HL-60 (cell line): ENCODE measurements at regions not wholly inside any gene's neighbourhood (a gene's known extent, or its start where the extent isn't known, plus 50 kb on each side); places are given as distances from the start of the nearest gene placed in this dataset.

Source experiments
- DNase-seq, 2 experiments: peaks; one replicate each; pipeline ENCODE4 v3.0.0-alpha.2; 2010 to 2020; ENCODE audit warnings: low read depth in 1 of 2, low spot score in 1 of 2
- H3K27ac ChIP-seq: fragments of 250-450 bp; sonication (Bioruptor Pico); replicated peaks from 2 replicates; pipeline ENCODE4 v1.5.1; 2020; ENCODE audit warnings: mild to moderate bottlenecking, moderate library complexity
- H3K27me3 ChIP-seq: fragments of 250-450 bp; sonication (Bioruptor Pico); 2 replicates; pipeline ENCODE4 v1.5.1; 2021; ENCODE audit warnings: mild to moderate bottlenecking, moderate library complexity; ENCODE audit not compliant: insufficient read depth, poor library complexity, severe bottlenecking
- H3K4me3 ChIP-seq: replicated peaks from 2 replicates; pipeline ENCODE4 v1.5.1; 2011; ENCODE audit warnings: mild to moderate bottlenecking, control low read depth, low read length; ENCODE audit not compliant: insufficient read depth
- CTCF ChIP-seq: IDR thresholded peaks from one replicate; pipeline ENCODE4 v1.5.1; 2011; ENCODE audit warnings: low read length, control low read depth, inconsistent platforms; ENCODE audit not compliant: insufficient read depth
- GABPA ChIP-seq: IDR thresholded peaks from 2 replicates; pipeline ENCODE4 v1.6.1; 2012; ENCODE audit warnings: low read depth
- POLR2AphosphoS5 ChIP-seq: IDR thresholded peaks from 2 replicates; pipeline ENCODE4 v1.6.1; 2012; ENCODE audit warnings: low read depth
- SPI1 ChIP-seq: IDR thresholded peaks from 2 replicates; pipeline ENCODE4 v1.6.1; 2012; ENCODE audit warnings: low read depth, mild to moderate bottlenecking, borderline replicate concordance
- TF ChIP-seq, protein P1 (sequence below): IDR thresholded peaks from 2 replicates; pipeline ENCODE4 v1.6.1; 2012; ENCODE audit warnings: low read depth; ENCODE audit not compliant: insufficient replicate concordance

DNA sequence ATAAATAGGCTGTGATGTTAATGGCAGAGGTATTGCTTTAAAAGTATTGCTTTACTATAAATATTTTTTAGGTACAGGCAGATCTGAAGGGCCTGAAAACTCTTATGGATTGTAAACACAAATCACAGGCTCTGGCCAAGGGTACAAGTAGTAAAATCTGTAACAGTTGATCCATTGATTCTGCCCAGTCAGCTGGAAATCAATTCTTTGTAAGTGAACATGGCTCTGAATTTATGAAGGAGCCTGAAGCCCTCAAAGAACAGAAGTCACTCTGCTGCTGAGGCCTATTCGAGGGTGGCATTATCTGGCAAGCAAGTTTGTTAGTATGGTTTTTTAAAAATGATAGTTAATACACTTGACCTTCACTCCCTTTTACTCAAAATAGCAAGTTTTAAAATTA lies 834.0 kb upstream of the TMPRSS15 start:
- no peaks in the 10 kb centered on the region for H3K27me3 ChIP-seq
- no peak for DNase-seq
- TF ChIP-seq, protein P1, sequence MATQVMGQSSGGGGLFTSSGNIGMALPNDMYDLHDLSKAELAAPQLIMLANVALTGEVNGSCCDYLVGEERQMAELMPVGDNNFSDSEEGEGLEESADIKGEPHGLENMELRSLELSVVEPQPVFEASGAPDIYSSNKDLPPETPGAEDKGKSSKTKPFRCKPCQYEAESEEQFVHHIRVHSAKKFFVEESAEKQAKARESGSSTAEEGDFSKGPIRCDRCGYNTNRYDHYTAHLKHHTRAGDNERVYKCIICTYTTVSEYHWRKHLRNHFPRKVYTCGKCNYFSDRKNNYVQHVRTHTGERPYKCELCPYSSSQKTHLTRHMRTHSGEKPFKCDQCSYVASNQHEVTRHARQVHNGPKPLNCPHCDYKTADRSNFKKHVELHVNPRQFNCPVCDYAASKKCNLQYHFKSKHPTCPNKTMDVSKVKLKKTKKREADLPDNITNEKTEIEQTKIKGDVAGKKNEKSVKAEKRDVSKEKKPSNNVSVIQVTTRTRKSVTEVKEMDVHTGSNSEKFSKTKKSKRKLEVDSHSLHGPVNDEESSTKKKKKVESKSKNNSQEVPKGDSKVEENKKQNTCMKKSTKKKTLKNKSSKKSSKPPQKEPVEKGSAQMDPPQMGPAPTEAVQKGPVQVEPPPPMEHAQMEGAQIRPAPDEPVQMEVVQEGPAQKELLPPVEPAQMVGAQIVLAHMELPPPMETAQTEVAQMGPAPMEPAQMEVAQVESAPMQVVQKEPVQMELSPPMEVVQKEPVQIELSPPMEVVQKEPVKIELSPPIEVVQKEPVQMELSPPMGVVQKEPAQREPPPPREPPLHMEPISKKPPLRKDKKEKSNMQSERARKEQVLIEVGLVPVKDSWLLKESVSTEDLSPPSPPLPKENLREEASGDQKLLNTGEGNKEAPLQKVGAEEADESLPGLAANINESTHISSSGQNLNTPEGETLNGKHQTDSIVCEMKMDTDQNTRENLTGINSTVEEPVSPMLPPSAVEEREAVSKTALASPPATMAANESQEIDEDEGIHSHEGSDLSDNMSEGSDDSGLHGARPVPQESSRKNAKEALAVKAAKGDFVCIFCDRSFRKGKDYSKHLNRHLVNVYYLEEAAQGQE, result no peak
- TF ChIP-seq GABPA, result no peak
- no peak for TF ChIP-seq CTCF
- no peak for TF ChIP-seq SPI1
- no peak for TF ChIP-seq POLR2AphosphoS5

DNA sequence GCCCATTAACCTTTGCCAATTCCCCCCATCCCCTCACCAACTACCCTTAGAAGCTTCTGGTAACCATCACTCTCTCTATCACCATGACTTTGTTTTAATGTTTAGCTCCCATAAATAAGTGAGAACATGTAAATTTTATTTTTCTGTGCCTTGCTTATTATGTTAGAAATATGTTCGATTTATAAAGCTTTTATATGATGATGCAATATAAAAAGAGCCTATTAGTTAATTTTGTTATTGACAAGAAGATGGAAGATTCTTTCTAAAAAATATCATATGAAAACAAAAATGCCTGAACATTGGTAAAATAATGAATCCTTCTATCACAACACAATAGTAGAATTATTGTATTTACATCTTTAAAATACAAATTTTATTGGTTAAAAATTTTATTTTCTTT lies 836.1 kb upstream of the TMPRSS15 start:
- no peak overlapping the region for H3K27ac ChIP-seq
- no peak for TF ChIP-seq CTCF
- TF ChIP-seq GABPA, result no peak
- TF ChIP-seq POLR2AphosphoS5, result no peak
- TF ChIP-seq, protein P1, result no peak
- no peak for TF ChIP-seq SPI1
- H3K27me3 ChIP-seq, result no peaks in the 10 kb centered on the region
- no peak for DNase-seq
- no peak overlapping the region for H3K4me3 ChIP-seq

More for the DNA sequence above, 834.0 kb upstream of the TMPRSS15 start:
- no peak overlapping the region for H3K27ac ChIP-seq
- no peak overlapping the region for H3K4me3 ChIP-seq

DNA sequence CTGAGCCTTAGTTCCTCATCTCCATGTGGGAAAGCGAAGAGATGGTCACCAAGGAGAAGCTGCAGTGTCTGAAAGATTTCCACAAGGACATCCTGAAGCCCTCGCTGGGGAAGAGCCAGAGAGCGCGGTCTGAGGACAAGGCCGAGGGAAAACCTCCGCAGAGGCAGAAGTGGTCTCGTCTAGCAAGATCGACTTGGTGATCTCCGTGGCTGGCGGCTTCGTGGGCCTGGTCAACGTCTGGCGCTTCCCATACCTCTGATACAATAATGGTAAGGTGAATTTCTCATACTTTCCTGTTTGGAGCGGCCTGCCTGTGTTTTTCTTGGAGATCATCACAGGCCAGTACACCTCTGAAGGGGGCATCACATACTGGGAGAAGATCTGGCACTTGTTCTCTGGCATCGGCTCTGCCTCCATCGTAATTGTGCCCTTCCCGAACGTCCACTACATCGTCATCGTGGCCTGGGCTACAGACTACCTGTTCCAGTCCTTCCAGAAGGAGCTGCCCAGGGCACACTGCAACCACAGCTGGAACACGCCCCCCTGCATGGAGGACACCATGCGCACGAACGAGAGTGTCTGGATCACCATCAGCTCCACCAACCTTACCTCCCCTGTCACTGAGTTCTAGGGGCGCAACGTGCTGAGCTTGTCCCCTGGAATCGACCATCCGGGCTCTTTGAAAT lies 841.1 kb upstream of the TMPRSS15 start:
- Histone ChIP-seq H3K27ac (no peak overlapping the region), H3K4me3 (no peak overlapping the region), H3K27me3 (no peaks in the 10 kb centered on the region)
- TF ChIP-seq SPI1 (no peak), POLR2AphosphoS5 (no peak), CTCF (no peak), GABPA (no peak)
- TF ChIP-seq, protein P1, result no peak
- no peak for DNase-seq
